Subcutaneous abdominal adipose tissue (tissue), 5 donors: ENCODE measurements at regions not wholly inside any gene's neighbourhood (a gene's known extent, or its start where the extent isn't known, plus 50 kb on each side); places are given as distances from the start of the nearest gene placed in this dataset.

ENCODE experiments used
- H3K27ac ChIP-seq: one replicate; pipeline ENCODE4 v1.7.0; 2013; ENCODE audit warnings: low read depth, mild to moderate bottlenecking, inconsistent platforms, low read length, moderate library complexity
- H3K27me3 ChIP-seq, 5 donors: one replicate each; pipeline ENCODE4 v1.7.0; 2013; ENCODE audit warnings: low read length in 5 of 5, inconsistent platforms in 1 of 5; ENCODE audit not compliant: control insufficient read depth in 5 of 5, insufficient read depth in 4 of 5
- H3K36me3 ChIP-seq, 5 donors: one replicate each; pipeline ENCODE4 v1.7.0; 2013; ENCODE audit warnings: low read length in 5 of 5; ENCODE audit not compliant: control insufficient read depth in 5 of 5, insufficient read depth in 5 of 5
- H3K4me1 ChIP-seq, 5 donors: one replicate each; pipeline ENCODE4 v1.7.0; 2013; ENCODE audit warnings: low read length in 5 of 5, mild to moderate bottlenecking in 3 of 5, moderate library complexity in 1 of 5; ENCODE audit not compliant: control insufficient read depth in 5 of 5, insufficient read depth in 5 of 5
- H3K4me3 ChIP-seq, 5 donors: one replicate each; pipeline ENCODE4 v1.7.0; 2013; ENCODE audit warnings: low read length in 5 of 5, low read depth in 1 of 5
- H3K9ac ChIP-seq, 5 donors: one replicate each; pipeline ENCODE4 v1.7.0; 2013; ENCODE audit warnings: low read length in 5 of 5, mild to moderate bottlenecking in 4 of 5, moderate library complexity in 3 of 5
- H3K9me3 ChIP-seq, 5 donors: one replicate each; pipeline ENCODE4 v1.7.0; 2013; ENCODE audit warnings: low read length in 5 of 5; ENCODE audit not compliant: control insufficient read depth in 5 of 5
- donor health status: healthy.
- donor health status: healthy.
- donor health status: healthy.
- donor health status: healthy.
- donor health status: healthy.

DNA sequence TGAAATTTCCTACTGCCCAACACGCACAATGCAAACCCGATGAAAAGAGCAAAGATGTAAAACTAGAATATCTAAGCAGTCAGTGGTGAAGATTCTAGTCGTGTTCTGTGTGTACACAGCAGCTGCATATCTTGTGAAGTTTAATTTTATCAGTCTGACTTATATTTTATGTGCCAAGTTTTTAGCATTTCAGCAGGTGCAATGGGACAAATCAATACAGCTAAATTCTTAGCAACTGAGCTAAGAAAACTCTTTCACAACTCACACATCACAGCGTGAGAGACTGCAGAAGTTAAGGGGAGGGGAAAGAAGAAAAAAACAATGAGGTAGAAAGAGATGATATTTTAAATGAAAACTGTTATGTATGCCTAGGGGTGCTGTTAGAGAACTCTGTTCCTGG, 164.9 kb upstream of the NEBL start:
- no peak overlapping the region for H3K27ac ChIP-seq
- H3K4me3 ChIP-seq, result no peak overlapping the region
- H3K36me3 ChIP-seq, result no peaks in the 10 kb centered on the region
- H3K9ac ChIP-seq, result no peak overlapping the region
- H3K9me3 ChIP-seq, result peaks cover 4 to 13% (median 11%) of the 10 kb centered on the region in 5 donors
- peaks cover 0 to 3% (median 0%) of the 10 kb centered on the region in 5 donors for H3K27me3 ChIP-seq
- H3K4me1 ChIP-seq, result no peaks in the 10 kb centered on the region

DNA sequence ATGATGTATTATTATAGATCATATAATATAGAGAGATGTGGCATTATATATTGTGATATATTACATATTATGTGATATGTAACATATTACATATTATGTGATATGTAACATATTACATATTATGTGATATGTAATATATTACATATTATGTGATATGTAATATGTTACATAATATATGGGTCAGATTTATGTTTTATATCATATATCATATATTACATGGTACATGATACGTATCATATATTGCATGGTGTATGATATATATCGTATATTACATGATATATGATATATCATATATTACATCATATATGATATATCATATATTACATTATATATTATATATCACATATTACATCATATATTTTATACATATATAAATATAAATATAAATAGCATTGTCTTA, 164.1 kb upstream of the NEBL start:
- Histone ChIP-seq H3K36me3 (no peaks in the 10 kb centered on the region), H3K9me3 (peaks cover 4 to 13% (median 11%) of the 10 kb centered on the region in 5 donors), H3K9ac (no peak overlapping the region), H3K27ac (no peak overlapping the region), H3K4me3 (no peak overlapping the region), H3K27me3 (peaks cover 0 to 3% (median 0%) of the 10 kb centered on the region in 5 donors), H3K4me1 (no peaks in the 10 kb centered on the region)

- Histone ChIP-seq H3K27me3 (peaks cover 0 to 3% (median 0%) of the 10 kb centered on the region in 5 donors), H3K9me3 (peaks cover 4 to 13% (median 11%) of the 10 kb centered on the region in 5 donors), H3K9ac (no peak overlapping the region), H3K4me1 (no peaks in the 10 kb centered on the region), H3K27ac (no peak overlapping the region), H3K36me3 (no peaks in the 10 kb centered on the region), H3K4me3 (no peak overlapping the region)
These were observed 163.5 kb upstream of the NEBL start for GRCh38 chr10:21060626-21061025.

DNA sequence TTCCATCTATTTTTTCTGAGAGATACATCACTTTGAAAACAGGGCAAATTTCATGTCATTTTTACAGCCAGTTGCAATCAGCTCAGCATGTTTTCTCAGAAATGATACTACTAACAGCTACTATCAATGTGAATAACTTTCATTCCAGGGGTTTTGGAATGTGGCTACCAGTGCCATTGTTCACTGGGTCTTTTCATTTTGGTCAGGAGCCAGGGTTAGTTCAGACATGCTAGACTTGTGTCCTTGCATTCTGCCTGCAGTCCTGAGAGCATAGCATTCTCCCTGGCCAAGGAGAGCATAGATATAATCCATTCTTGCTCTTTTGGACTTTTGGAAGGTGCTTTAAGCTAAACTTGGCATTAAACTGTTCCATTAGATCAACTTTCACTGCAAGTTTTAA, 160.9 kb upstream of the NEBL start:
- peaks cover 0 to 2% (median 0%) of the 10 kb centered on the region in 5 donors for H3K27me3 ChIP-seq
- H3K27ac ChIP-seq, result no peak overlapping the region
- H3K9ac ChIP-seq, result no peak overlapping the region
- H3K4me1 ChIP-seq, result no peaks in the 10 kb centered on the region
- peaks cover 4 to 13% (median 11%) of the 10 kb centered on the region in 5 donors for H3K9me3 ChIP-seq
- no peaks in the 10 kb centered on the region for H3K36me3 ChIP-seq
- no peak overlapping the region for H3K4me3 ChIP-seq

- Histone ChIP-seq H3K4me1 (no peaks in the 10 kb centered on the region), H3K9me3 (peaks cover 4 to 17% (median 11%) of the 10 kb centered on the region in 5 donors), H3K27me3 (no peaks in the 10 kb centered on the region), H3K27ac (no peak overlapping the region), H3K36me3 (no peaks in the 10 kb centered on the region), H3K9ac (no peak overlapping the region), H3K4me3 (no peak overlapping the region)
These were observed 160.3 kb upstream of the NEBL start for GRCh38 chr10:21057436-21057835.

GRCh38 chr10:21056461-21056860, 159.3 kb upstream of the NEBL start:
- Histone ChIP-seq H3K4me1 (no peaks in the 10 kb centered on the region), H3K27me3 (no peaks in the 10 kb centered on the region), H3K9ac (no peak overlapping the region), H3K36me3 (no peaks in the 10 kb centered on the region), H3K9me3 (peaks cover 4 to 26% (median 15%) of the 10 kb centered on the region in 5 donors), H3K27ac (no peak overlapping the region), H3K4me3 (no peak overlapping the region)

- Histone ChIP-seq H3K36me3 (no peaks in the 10 kb centered on the region), H3K9ac (no peak overlapping the region), H3K4me1 (no peaks in the 10 kb centered on the region), H3K27me3 (no peaks in the 10 kb centered on the region), H3K9me3 (peaks cover 4 to 35% (median 15%) of the 10 kb centered on the region in 5 donors), H3K4me3 (no peak overlapping the region), H3K27ac (no peak overlapping the region)
These were observed 158.4 kb upstream of the NEBL start for GRCh38 chr10:21055339-21056135.

GRCh38 chr10:21053953-21054690, 157.0 kb upstream of the NEBL start:
- no peak overlapping the region for H3K9ac ChIP-seq

GRCh38 chr10:21052709-21053104, 155.6 kb upstream of the NEBL start:
- no peaks in the 10 kb centered on the region for H3K27me3 ChIP-seq

More at GRCh38 chr10:21053953-21054690, 157.0 kb upstream of the NEBL start:
- Histone ChIP-seq H3K27me3 (no peaks in the 10 kb centered on the region), H3K4me1 (no peaks in the 10 kb centered on the region), H3K36me3 (no peaks in the 10 kb centered on the region), H3K9me3 (peaks cover 2 to 28% (median 10%) of the 10 kb centered on the region in 5 donors), H3K27ac (no peak overlapping the region), H3K4me3 (no peak overlapping the region)

DNA sequence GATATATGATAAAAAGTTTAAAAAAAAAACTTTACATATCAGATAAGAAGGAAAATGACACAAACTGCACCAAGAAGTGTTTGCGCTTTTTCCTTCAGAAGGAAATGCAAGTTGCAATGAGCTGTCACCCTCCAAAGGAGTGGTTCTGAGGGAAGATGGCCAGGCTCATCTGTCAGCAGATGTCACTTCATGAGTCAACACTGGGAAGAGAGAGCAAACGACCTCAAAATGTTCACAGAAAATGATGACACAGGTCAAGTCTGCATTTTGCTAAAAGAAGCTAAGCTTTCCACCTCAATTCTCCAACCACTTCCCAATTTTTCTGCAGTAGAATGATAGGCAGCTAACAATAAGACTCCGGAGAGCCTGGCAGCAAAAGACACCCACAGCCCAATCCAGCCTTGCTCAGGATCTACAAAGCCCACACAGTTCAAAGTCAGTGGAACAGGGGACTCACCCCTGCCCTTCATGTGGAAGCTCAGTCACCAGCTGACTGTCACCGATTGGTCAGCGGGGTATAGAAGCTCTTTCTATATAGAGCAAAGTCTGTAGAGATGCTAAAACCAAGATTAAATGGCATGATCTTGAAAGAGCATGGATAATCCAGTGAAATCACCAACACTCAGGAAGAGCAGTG, 155.1 kb upstream of the NEBL start:
- Histone ChIP-seq H3K4me3 (peak overlapping the region in 1 of 5 donors; percentile 16), H3K36me3 (no peaks in the 10 kb centered on the region), H3K9me3 (peaks cover 0 to 21% (median 3%) of the 10 kb centered on the region in 5 donors), H3K27ac (no peak overlapping the region), H3K27me3 (no peaks in the 10 kb centered on the region), H3K9ac (no peak overlapping the region), H3K4me1 (no peaks in the 10 kb centered on the region)

More at GRCh38 chr10:21052709-21053104, 155.6 kb upstream of the NEBL start:
- Histone ChIP-seq H3K9ac (no peak overlapping the region), H3K27ac (no peak overlapping the region), H3K36me3 (no peaks in the 10 kb centered on the region), H3K9me3 (peaks cover 0 to 21% (median 3%) of the 10 kb centered on the region in 5 donors), H3K4me3 (no peak overlapping the region), H3K4me1 (no peaks in the 10 kb centered on the region)
